GM12891 (cell line): ENCODE measurements at regions not wholly inside any gene's neighbourhood (a gene's known extent, or its start where the extent isn't known, plus 50 kb on each side); places are given as distances from the start of the nearest gene placed in this dataset.

ENCODE experiments used
- POLR2A ChIP-seq: IDR thresholded peaks from 2 replicates; pipeline ENCODE4 v1.6.1; 2011; ENCODE audit warnings: low read depth, low read length, control low read depth
- POLR2AphosphoS5 ChIP-seq: IDR thresholded peaks from 2 replicates; pipeline ENCODE4 v1.6.1; 2011; ENCODE audit warnings: low read depth, low read length, control low read depth
- POU2F2 ChIP-seq: IDR thresholded peaks from 2 replicates; pipeline ENCODE4 v1.6.1; 2011; ENCODE audit warnings: low read depth, mild to moderate bottlenecking, control low read depth, low read length, moderate library complexity
- SPI1 ChIP-seq: IDR thresholded peaks from 2 replicates; pipeline ENCODE4 v1.6.1; 2011; ENCODE audit warnings: low read depth, low read length, control low read depth
- TAF1 ChIP-seq: IDR thresholded peaks from 2 replicates; pipeline ENCODE4 v1.6.1; 2011; ENCODE audit warnings: low read depth, low read length, control low read depth

GRCh38 chr14:89056394-89056793 lies 231.9 kb downstream of the TTC8 start:
- TF ChIP-seq POLR2AphosphoS5 = no peak
- TF ChIP-seq POLR2A = no peak
- TF ChIP-seq TAF1 = no peak
- no peak for TF ChIP-seq POU2F2
- TF ChIP-seq SPI1 = no peak
